ENCODE measurements at regions not wholly inside any gene's neighbourhood (a gene's known extent, or its start where the extent isn't known, plus 50 kb on each side); places are given as distances from the start of the nearest gene placed in this dataset.

GRCh38 chr6:164148788-164149187, 734.3 kb downstream of the QKI start:
- H3K4me1 Mint-ChIP-seq (ENCODE audit: low read depth, unreplicated experiment) = peaks cover 12% of the 10 kb centered on the region

DNA sequence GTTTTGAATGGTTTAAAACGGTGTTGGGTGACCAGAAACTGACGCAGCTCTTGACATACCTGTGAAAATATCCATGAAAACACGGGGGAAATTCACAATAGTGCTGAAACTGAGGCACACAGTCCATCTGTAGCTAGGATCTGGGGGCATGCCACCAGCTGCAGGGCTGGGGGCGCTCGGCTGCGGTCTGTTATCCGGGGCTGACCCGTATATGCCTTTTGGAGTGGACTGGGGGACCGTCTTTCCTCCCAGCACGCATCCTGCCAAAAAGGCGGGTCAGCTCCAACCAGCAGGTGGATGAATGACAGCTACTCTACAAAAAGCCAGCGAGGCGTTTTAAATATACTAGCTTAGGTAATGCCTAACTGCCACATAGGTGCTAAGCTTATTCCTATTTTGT, 729.8 kb downstream of the QKI start:
- no peaks in the 10 kb centered on the region for H3K4me1 ChIP-seq (ENCODE audit: insufficient read depth, low read length)
- no peaks in the 10 kb centered on the region for H3K27me3 ChIP-seq (ENCODE audit: insufficient read depth, low read length)
- H3K4me1 Mint-ChIP-seq (ENCODE audit: low read depth, unreplicated experiment) = peaks cover 6% of the 10 kb centered on the region
- DNase-seq (ENCODE audit: low read depth) (no peak), FAIRE-seq (no peak)
- no peaks in the 10 kb centered on the region for H4K20me1 ChIP-seq (ENCODE audit: insufficient read depth, low read length)
- no peaks in the 10 kb centered on the region for H3K36me3 Mint-ChIP-seq (ENCODE audit: low read depth, unreplicated experiment)
- no peak overlapping the region for H3K4me2 ChIP-seq (ENCODE audit: low read length)
- H3K79me2 ChIP-seq (ENCODE audit: insufficient read depth, low read length) = no peaks in the 10 kb centered on the region
- no peak overlapping the region for H3K4me3 Mint-ChIP-seq (ENCODE audit: unreplicated experiment)
- H3K27ac ChIP-seq (ENCODE audit: low read depth, low read length) = no peak overlapping the region
- no peak overlapping the region for H3K9ac ChIP-seq (ENCODE audit: low read length)
- no peaks in the 10 kb centered on the region for H3K36me3 ChIP-seq (ENCODE audit: insufficient read depth, low read length)
- TF ChIP-seq CTCF (IDR thresholded peaks at IDR 0.05; ENCODE audit: insufficient read depth, low read depth, low read length) (no peak), EZH2 (IDR thresholded peaks at IDR 0.05; ENCODE audit: insufficient read depth, low read length) (no peak)
- no peak overlapping the region for H2AFZ ChIP-seq (ENCODE audit: low read depth, low read length)
- no peaks in the 10 kb centered on the region for H3K9me3 ChIP-seq (ENCODE audit: insufficient read depth, low read depth, low read length)
- H3K4me3 ChIP-seq (ENCODE audit: insufficient read depth, low read depth, low read length) = no peak overlapping the region
- H3K9me3 Mint-ChIP-seq (ENCODE audit: unreplicated experiment) = peaks cover 3% of the 10 kb centered on the region
- H3K27me3 Mint-ChIP-seq (ENCODE audit: low read depth, unreplicated experiment) = no peaks in the 10 kb centered on the region
- H3K27ac Mint-ChIP-seq (ENCODE audit: unreplicated experiment) = no peak overlapping the region

More at GRCh38 chr6:164148788-164149187, 734.3 kb downstream of the QKI start:
- TF ChIP-seq EZH2 (IDR thresholded peaks at IDR 0.05; ENCODE audit: insufficient read depth, low read length) = no peak
- no peak for TF ChIP-seq CTCF (IDR thresholded peaks at IDR 0.05; ENCODE audit: insufficient read depth, low read depth, low read length)
- Histone ChIP-seq H3K27me3 (ENCODE audit: insufficient read depth, low read length) (no peaks in the 10 kb centered on the region), H3K4me1 (ENCODE audit: insufficient read depth, low read length) (no peaks in the 10 kb centered on the region), H3K4me2 (ENCODE audit: low read length) (no peak overlapping the region), H4K20me1 (ENCODE audit: insufficient read depth, low read length) (no peaks in the 10 kb centered on the region), H3K36me3 (ENCODE audit: insufficient read depth, low read length) (no peaks in the 10 kb centered on the region), H2AFZ (ENCODE audit: low read depth, low read length) (no peak overlapping the region), H3K9me3 (ENCODE audit: insufficient read depth, low read depth, low read length) (no peaks in the 10 kb centered on the region), H3K27ac (ENCODE audit: low read depth, low read length) (peak overlapping the region; percentile 23), H3K9ac (ENCODE audit: low read length) (no peak overlapping the region), H3K4me3 (ENCODE audit: insufficient read depth, low read depth, low read length) (no peak overlapping the region), H3K79me2 (ENCODE audit: insufficient read depth, low read length) (no peaks in the 10 kb centered on the region)
- Mint-ChIP-seq H3K27me3 (ENCODE audit: low read depth, unreplicated experiment) (no peaks in the 10 kb centered on the region), H3K27ac (ENCODE audit: unreplicated experiment) (no peak overlapping the region), H3K9me3 (ENCODE audit: unreplicated experiment) (peaks cover 3% of the 10 kb centered on the region), H3K4me3 (ENCODE audit: unreplicated experiment) (no peak overlapping the region), H3K36me3 (ENCODE audit: low read depth, unreplicated experiment) (no peaks in the 10 kb centered on the region)
- FAIRE-seq (no peak), DNase-seq (ENCODE audit: low read depth) (no peak)

DNA sequence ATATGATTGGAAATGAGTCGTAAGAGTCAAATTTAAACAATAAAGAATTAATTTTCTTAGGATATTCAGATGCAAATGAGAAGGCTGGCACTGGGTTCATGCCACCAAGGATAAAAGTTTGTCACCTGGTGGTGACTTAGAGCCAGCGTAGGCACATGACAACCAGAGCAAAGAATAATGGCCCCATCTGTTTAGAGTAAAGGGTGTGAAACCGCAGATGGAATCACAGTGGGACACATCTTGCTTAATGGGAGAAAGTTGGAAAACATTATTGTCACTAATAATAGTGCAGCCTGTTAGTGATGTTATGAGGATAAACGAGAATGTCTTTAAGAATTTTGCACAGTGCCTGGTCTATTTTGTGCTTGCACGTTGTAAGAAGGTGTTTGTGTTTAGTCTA, 727.8 kb downstream of the QKI start:
- Histone ChIP-seq H3K4me3 (ENCODE audit: insufficient read depth, low read depth, low read length) (no peak overlapping the region), H3K4me1 (ENCODE audit: insufficient read depth, low read length) (no peaks in the 10 kb centered on the region), H3K27ac (ENCODE audit: low read depth, low read length) (no peak overlapping the region), H3K27me3 (ENCODE audit: insufficient read depth, low read length) (no peaks in the 10 kb centered on the region), H2AFZ (ENCODE audit: low read depth, low read length) (no peak overlapping the region), H3K79me2 (ENCODE audit: insufficient read depth, low read length) (no peaks in the 10 kb centered on the region), H3K9me3 (ENCODE audit: insufficient read depth, low read depth, low read length) (no peaks in the 10 kb centered on the region), H4K20me1 (ENCODE audit: insufficient read depth, low read length) (no peaks in the 10 kb centered on the region), H3K4me2 (ENCODE audit: low read length) (no peak overlapping the region), H3K9ac (ENCODE audit: low read length) (no peak overlapping the region), H3K36me3 (ENCODE audit: insufficient read depth, low read length) (no peaks in the 10 kb centered on the region)
- FAIRE-seq (no peak), DNase-seq (ENCODE audit: low read depth) (no peak)
- Mint-ChIP-seq H3K36me3 (ENCODE audit: low read depth, unreplicated experiment) (no peaks in the 10 kb centered on the region), H3K4me3 (ENCODE audit: unreplicated experiment) (no peak overlapping the region), H3K27me3 (ENCODE audit: low read depth, unreplicated experiment) (no peaks in the 10 kb centered on the region), H3K9me3 (ENCODE audit: unreplicated experiment) (no peaks in the 10 kb centered on the region), H3K4me1 (ENCODE audit: low read depth, unreplicated experiment) (peaks cover 2% of the 10 kb centered on the region), H3K27ac (ENCODE audit: unreplicated experiment) (no peak overlapping the region)
- TF ChIP-seq EZH2 (IDR thresholded peaks at IDR 0.05; ENCODE audit: insufficient read depth, low read length) (no peak), CTCF (IDR thresholded peaks at IDR 0.05; ENCODE audit: insufficient read depth, low read depth, low read length) (no peak)
